SU-DHL-6 (cell line): ENCODE measurements at regions not wholly inside any gene's neighbourhood (a gene's known extent, or its start where the extent isn't known, plus 50 kb on each side); places are given as distances from the start of the nearest gene placed in this dataset.

Source experiments
- H2AFZ ChIP-seq: fragments of 200-600 bp; sonication (generic); 2 replicates; pipeline ENCODE4 v1.6.1; 2014; ENCODE audit warnings: low read depth, mild to moderate bottlenecking, moderate library complexity, mixed read lengths, antibody characterized with exemption, low read length; ENCODE audit not compliant: severe bottlenecking
- H3F3A ChIP-seq: fragments of 200-600 bp; shearing (Covaris generic); 2 replicates; pipeline ENCODE4 v1.6.0; 2016; ENCODE audit warnings: antibody characterized with exemption, mild to moderate bottlenecking; ENCODE audit not compliant: insufficient read depth
- H3K27ac ChIP-seq: fragments of 200-600 bp; sonication (generic); 2 replicates; pipeline ENCODE4 v1.5.1; 2016; ENCODE audit warnings: low read depth, mild to moderate bottlenecking, low read length, moderate library complexity, mixed read lengths
- H3K27me3 ChIP-seq: fragments of 200-600 bp; sonication (generic), shearing (Covaris generic); 2 replicates; pipeline ENCODE4 v1.6.0; 2014; ENCODE audit warnings: mild to moderate bottlenecking, low read length
- H3K36me3 ChIP-seq: fragments of 200-600 bp; sonication (generic); 2 replicates; pipeline ENCODE4 v1.6.1; 2014; ENCODE audit warnings: mild to moderate bottlenecking, low read length, mixed read lengths
- H3K4me2 ChIP-seq: fragments of 300-600, 200-600 bp; shearing (Covaris generic), sonication (generic); 2 replicates; pipeline ENCODE4 v1.6.0; 2014; ENCODE audit warnings: low read length, low read depth, mild to moderate bottlenecking; ENCODE audit not compliant: poor library complexity, severe bottlenecking
- H3K4me3 ChIP-seq: fragments of 200-600 bp; sonication (generic); 2 replicates; pipeline ENCODE4 v1.5.1; 2014; ENCODE audit warnings: antibody characterized with exemption, low read length, mild to moderate bottlenecking, mixed read lengths; ENCODE audit not compliant: insufficient read depth, poor library complexity, severe bottlenecking
- H3K79me2 ChIP-seq: fragments of 200-600 bp; sonication (generic); 2 replicates; pipeline ENCODE4 v1.6.1; 2014; ENCODE audit warnings: mild to moderate bottlenecking, low read length, moderate library complexity; ENCODE audit not compliant: insufficient read depth
- H3K9ac ChIP-seq: fragments of 200-600 bp; sonication (generic); 2 replicates; pipeline ENCODE4 v1.7.0; 2014; ENCODE audit warnings: mild to moderate bottlenecking, low read length
- H3K9me2 ChIP-seq: fragments of 200-600 bp; sonication (generic); replicated peaks from 2 replicates; pipeline ENCODE4 v1.6.1; 2014; ENCODE audit warnings: low read length; ENCODE audit not compliant: insufficient read depth
- H3K9me3 ChIP-seq: fragments of 200-600 bp; sonication (generic); 2 replicates; pipeline ENCODE4 v1.6.1; 2014; ENCODE audit warnings: low read length, mixed read lengths; ENCODE audit not compliant: insufficient read depth
- H4K20me1 ChIP-seq: fragments of 200-600 bp; sonication (generic); 2 replicates; pipeline ENCODE4 v1.6.1; 2014; ENCODE audit warnings: low read depth, mild to moderate bottlenecking, antibody characterized with exemption, low read length, moderate library complexity, mixed read lengths
- CTCF ChIP-seq: fragments of 200-600 bp; sonication (generic); IDR thresholded peaks from one replicate; pipeline ENCODE4 v1.5.1; 2017; ENCODE audit warnings: antibody characterized with exemption, mild to moderate bottlenecking, low read length, moderate library complexity; ENCODE audit not compliant: insufficient read depth, poor library complexity, severe bottlenecking
- EZH2phosphoT487 ChIP-seq: fragments of 200-600 bp; sonication (generic), shearing (Covaris generic); conservative IDR thresholded peaks from 2 replicates; pipeline ENCODE4 v1.6.1; 2018; ENCODE audit warnings: mild to moderate bottlenecking, antibody characterized with exemption, low read length, moderate library complexity, mixed read lengths

DNA sequence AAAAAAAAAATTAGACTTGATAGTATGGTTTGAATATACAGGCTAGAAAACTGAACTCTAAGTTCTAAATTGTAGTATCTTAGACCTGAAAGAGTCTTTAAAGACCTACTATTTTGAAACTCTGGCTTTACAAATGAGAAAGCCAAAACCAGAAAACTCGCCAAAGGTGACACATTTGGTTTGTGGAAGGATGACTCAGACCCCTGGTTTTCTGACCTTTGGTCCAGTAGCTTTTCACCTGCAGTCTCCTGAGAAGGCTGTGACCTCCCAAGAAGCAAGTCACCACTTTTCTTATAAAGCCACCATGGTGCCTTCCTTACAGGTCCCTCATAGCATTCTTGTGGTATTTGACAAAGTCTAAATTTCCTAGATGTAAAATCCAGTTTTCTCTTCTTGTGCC is 102.1 kb upstream of the CEP78 start:
- H3K27me3 ChIP-seq, result no peaks in the 10 kb centered on the region
- H3K4me2 ChIP-seq, result no peak overlapping the region
- no peaks in the 10 kb centered on the region for H3F3A ChIP-seq
- no peak overlapping the region for H2AFZ ChIP-seq
- no peak overlapping the region for H3K4me3 ChIP-seq
- H3K27ac ChIP-seq, result no peak overlapping the region
- no peaks in the 10 kb centered on the region for H3K79me2 ChIP-seq
- H3K9me2 ChIP-seq, result no peaks in the 10 kb centered on the region
- H3K36me3 ChIP-seq, result no peaks in the 10 kb centered on the region
- TF ChIP-seq EZH2phosphoT487, result no peak
- TF ChIP-seq CTCF, result no peak
- no peaks in the 10 kb centered on the region for H3K9me3 ChIP-seq
- no peaks in the 10 kb centered on the region for H4K20me1 ChIP-seq
- H3K9ac ChIP-seq, result no peak overlapping the region

DNA sequence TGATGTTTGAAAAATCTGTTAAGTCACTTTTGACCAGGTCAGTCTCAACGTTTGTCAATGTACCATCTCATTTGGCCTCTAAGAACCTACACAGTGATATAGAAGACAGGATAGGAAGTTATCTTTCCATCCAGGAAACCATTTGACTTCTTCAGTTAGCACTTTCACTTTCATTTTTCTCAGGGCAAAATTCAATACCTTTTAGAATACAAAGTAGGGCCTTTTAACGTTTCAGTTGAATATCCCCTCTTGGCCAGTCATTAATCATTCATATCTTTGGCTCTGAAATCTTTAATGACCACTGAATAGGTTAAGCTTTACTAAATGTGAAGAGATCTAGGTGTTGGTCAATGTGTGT is 101.1 kb upstream of the GNAQ start:
- Histone ChIP-seq H3F3A (no peaks in the 10 kb centered on the region), H3K4me3 (no peak overlapping the region), H3K9me3 (no peaks in the 10 kb centered on the region), H3K36me3 (no peaks in the 10 kb centered on the region), H3K79me2 (no peaks in the 10 kb centered on the region), H4K20me1 (no peaks in the 10 kb centered on the region), H3K27me3 (no peaks in the 10 kb centered on the region), H3K27ac (no peak overlapping the region), H2AFZ (no peak overlapping the region), H3K9me2 (no peaks in the 10 kb centered on the region), H3K9ac (no peak overlapping the region), H3K4me2 (peak overlapping the region; percentile 17)
- TF ChIP-seq CTCF (no peak), EZH2phosphoT487 (no peak)

DNA sequence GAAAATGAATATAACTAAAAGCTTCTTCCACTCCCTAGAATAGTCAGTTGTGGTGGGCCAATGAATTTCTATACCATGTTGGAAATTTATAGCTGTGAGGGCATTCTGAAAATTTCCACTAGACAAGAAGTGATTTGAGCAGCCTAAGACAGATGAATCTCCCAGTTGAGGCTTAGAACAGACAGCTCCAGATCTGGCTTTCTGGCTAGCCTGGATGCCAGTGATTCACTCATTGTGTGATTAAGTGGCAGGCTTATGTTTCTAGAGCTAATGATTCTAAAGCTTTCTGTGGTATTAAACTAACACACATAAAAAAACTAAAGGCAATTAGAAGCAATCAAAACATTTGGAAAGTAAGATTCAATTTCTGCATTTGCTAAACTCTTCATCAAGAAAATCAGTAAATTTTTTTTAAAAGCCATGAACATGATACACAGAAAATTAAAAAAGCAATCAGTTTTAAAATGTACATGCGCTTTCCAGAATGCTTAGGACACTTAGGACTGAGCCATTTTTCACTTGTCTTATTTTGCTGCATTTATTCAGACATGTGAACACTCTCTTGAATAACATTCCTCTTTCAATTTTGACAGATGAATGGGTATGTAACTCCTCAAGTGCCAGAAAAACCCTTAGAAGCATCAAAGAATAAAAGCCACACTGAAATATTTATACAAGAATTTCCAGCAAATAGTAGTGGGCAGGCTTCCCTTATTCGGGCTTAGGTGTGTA is 100.5 kb upstream of the GNAQ start:
- Histone ChIP-seq H2AFZ (no peak overlapping the region), H3K36me3 (no peaks in the 10 kb centered on the region), H3F3A (no peaks in the 10 kb centered on the region), H3K27me3 (no peaks in the 10 kb centered on the region), H3K9me2 (no peaks in the 10 kb centered on the region), H3K9me3 (no peaks in the 10 kb centered on the region), H3K4me2 (peak overlapping the region; percentile 17), H3K27ac (no peak overlapping the region), H3K4me3 (no peak overlapping the region), H4K20me1 (no peaks in the 10 kb centered on the region), H3K79me2 (no peaks in the 10 kb centered on the region), H3K9ac (no peak overlapping the region)
- TF ChIP-seq EZH2phosphoT487 (no peak), CTCF (no peak)
